CD4-positive, alpha-beta T cell treated with Interleukin-2 at 100 ng/mL for 4 hours (primary cell): ENCODE measurements at regions not wholly inside any gene's neighbourhood (a gene's known extent, or its start where the extent isn't known, plus 50 kb on each side); places are given as distances from the start of the nearest gene placed in this dataset.
"Not testable (repeated sequence)": the region's sequence is repeated elsewhere in the genome, so short reads cannot be mapped to it uniquely, and the experiment has no call there.

Experiments
- DNase-seq: peaks from one replicate; pipeline ENCODE4 v3.0.0-alpha.2; 2020; ENCODE audit warnings: low spot score

DNA sequence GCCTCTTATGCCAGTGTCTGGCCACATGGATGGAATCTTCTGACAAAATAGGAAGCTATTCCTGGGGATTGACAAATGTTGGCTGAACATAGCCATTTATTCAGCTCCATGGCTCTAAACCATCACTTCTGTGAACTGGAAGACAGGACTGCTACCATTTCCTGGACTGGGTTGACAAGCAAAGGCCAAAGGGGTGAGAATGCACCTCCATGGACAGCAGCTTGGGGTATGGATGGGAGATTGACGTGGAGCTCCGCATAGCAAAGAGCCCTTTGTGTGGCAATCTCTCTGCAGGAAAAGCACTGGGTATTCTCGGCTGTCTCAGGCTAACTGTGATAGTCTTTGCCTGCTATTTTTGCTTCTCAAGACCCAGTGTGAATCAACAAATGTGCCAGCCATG, 223.0 kb upstream of the EGLN3 start:
- no peak for DNase-seq

DNA sequence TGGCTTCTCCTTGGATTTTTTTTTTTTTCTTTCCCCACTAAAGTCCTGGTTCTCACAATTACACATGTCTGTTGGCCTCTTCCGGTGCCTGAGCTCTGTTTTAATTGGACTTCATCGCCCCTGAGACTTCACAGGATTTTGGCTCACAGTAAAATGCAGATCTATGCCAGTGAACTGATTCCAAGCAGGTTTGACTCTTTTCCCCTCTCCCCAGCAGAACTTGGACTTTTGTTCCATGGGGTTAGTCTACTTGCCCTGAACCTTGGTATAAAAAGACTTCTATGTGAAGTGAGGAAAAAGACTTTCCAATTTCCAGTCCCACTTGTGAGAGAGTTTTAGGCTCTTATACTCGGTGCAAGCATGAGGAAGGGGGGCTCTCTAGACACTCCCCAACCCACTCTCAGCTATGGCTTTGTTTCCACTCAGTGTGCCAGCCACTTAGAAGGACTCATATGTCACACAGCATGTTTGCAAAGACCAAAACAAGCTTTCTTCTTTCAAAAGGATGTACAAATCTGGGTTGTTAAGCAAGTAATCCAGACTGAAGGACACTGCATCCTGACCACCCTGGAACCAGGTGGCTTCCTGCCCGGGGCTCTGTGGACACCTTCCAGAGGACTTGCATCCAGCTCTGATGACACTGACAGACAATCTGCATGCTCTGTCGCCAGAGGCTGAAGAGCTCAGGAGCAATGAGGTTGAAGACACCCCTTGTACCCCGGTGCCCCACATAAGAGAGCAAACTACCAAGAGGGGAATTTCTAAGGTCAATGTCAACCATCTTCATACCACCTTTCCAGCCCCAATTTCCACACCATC, 221.9 kb upstream of the EGLN3 start:
- DNase-seq = no peak

DNA sequence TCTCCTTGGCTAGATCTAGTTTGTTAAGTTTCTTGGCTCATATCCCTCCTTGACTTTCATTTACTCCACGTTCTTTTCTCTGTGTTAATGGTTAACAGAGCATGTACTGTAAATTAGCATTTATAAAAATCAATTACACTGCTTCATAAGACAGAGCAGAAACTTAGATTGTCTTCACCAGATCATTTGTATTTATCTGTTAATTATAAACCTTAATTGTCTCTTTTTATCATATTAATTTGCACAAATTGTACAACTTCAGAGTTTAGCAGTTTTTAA, 221.2 kb upstream of the EGLN3 start:
- DNase-seq = no peak

DNA sequence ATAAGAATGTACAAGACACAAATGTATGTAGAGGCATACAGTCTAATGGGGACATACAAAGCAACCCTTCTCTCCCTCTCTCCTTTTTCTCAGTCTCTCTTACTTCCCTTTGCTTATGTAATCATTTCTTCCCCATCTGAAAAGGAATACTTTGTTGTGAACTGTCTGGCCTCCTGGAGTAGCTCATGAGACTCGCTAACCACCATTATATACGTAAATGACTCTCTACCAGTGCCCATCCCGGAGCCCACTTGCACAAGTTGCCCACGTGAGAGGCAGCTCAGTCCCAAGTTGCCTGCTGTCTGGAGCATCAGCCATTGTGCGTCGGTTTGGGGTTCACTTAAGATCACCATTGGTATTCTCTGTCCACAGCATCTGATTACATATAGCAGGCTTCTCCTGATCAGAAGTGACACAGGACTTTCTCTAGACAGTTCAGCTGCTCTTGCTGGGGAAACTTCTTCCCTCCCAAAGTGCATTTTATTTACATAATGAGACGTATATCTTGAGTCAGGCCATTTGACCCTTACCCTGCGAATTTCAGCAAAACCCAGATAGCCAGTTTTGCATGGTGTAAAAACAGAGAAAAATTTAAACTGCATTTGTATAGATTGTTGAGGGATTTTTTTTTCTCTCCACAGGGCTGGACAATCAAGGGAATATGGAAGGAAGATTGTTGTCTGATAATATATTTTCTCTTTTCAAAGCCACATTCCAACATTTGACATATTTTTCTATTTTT, 220.7 kb upstream of the EGLN3 start:
- DNase-seq = no peak

DNA sequence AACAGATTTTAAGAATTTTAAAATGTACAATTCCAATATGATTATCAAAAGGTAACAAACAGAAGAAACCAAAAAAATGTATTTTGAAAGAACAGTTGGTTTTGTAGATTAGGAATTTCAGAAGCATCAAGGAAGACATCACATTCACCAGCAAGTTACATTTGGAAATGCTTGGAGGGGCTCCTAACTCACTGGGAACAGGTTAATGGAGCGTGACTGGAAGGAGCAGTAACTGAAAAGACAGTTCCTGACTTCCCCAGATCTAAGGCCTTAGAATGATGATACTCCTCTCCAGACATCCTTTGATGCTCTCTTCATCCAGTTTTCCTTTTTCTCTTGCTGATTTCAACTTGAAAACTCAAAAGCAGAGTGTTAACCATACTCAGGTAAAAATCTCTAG, 220.0 kb upstream of the EGLN3 start:
- DNase-seq = no peak

- no peak for DNase-seq
Observed at GRCh38 chr14:34169561-34169960, 218.7 kb upstream of the EGLN3 start.

GRCh38 chr14:34168656-34169055, 217.8 kb upstream of the EGLN3 start:
- DNase-seq = no peak

- no peak for DNase-seq
Observed at GRCh38 chr14:34165847-34166350, 215.0 kb upstream of the EGLN3 start.

GRCh38 chr14:34164162-34164864, 213.4 kb upstream of the EGLN3 start:
- no peak for DNase-seq

DNA sequence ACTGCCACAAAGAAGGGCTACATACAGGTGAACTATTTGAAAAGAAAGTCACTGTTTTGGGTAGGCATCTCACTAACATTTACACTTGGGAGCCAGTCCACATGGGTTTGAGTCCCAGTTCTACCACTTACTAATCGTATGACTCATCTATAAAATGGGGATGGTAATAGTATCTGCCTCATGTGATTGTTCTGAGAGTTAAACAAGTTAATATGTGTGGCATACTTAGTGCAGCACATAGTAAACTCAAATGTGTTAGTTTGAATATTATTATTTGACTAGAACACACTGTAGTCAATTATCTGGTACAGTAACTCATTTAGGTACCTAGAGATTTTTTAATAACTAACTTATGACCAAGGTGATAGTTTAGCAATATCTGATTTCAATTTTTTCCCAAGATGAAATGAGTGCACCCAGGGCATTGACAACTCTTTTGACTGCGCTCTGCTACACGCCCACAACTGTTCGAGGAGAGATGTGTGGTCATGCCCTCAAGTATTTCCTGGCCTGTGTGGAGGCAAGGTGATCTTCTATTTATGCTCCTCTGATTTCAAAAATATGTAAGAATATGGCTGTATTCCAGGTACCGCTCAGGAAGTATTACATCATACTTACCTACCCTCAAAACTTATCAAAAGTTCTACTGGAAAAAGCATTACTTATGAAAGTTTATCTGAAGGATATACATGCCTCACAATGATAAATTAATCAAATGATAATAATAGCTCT, 210.6 kb upstream of the EGLN3 start:
- no peak for DNase-seq

DNA sequence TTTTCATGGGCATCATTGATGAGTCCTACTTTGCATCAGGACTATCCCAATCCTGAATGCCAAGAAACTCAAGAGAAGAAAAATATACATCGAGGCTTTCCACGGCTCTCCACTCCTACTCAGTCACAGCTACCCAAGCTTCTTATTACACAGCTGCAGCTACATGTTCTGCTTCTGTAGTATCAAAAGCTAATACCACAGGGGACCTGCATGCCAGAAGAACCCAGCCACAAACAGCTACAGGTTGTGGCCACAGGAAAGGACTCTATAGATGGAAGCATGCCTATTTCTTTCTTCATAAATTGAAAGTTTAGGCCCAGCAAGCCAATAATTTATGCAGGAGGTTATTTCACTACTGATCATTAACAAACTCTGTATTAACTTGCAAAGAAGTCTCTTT, 209.7 kb upstream of the EGLN3 start:
- DNase-seq = no peak

DNA sequence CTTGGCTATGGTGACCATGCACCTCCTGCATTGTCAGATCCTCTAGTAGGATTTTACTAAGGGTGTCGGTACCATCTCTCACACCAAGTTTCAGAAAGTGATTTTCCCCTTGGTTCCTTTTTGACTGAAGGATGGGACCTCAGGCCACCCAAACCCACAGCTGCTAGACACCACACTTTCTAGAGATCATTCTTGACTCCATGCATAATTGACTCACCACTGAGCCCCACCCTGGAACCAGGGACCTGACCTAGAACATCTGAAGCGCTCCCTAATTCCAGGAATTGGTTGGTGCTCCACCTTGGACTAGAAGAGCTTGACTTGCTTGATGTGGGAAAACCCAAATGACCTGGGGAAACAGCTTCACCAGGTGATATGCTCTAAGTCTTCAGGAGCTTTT, 206.8 kb upstream of the EGLN3 start:
- DNase-seq = no peak

DNA sequence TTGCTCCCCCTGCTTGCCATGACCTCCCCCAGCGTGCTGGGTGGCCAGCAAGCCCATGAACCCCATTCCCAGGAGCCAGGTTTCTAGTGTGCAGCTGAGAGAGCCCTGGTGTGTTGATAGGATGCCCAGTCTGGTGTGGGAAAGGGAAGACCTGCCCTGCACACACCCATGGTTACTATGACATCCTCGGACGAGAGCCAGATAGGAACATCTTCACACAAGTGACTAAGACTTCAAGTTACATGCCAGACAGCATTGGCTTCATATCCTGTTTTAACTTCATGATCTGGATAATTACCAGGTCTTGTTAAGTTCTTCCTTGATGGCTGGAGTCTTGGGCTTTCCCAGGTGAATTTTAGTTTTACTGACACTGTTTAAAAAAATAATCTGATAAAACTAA, 196.6 kb upstream of the EGLN3 start:
- no peak for DNase-seq

GRCh38 chr14:34140127-34140526, 189.3 kb upstream of the EGLN3 start:
- DNase-seq = not testable (repeated sequence)

- not testable (repeated sequence) for DNase-seq
Observed at GRCh38 chr14:34139160-34140121, 188.6 kb upstream of the EGLN3 start.

- DNase-seq = no peak
Observed at GRCh38 chr14:34138175-34138574, 187.3 kb upstream of the EGLN3 start.

- no peak for DNase-seq
Observed at GRCh38 chr14:34137001-34137745, 186.3 kb upstream of the EGLN3 start.

- DNase-seq = no peak
Observed at GRCh38 chr14:34135492-34135891, 184.6 kb upstream of the EGLN3 start.

GRCh38 chr14:34134484-34134883, 183.6 kb upstream of the EGLN3 start:
- DNase-seq = no peak

DNA sequence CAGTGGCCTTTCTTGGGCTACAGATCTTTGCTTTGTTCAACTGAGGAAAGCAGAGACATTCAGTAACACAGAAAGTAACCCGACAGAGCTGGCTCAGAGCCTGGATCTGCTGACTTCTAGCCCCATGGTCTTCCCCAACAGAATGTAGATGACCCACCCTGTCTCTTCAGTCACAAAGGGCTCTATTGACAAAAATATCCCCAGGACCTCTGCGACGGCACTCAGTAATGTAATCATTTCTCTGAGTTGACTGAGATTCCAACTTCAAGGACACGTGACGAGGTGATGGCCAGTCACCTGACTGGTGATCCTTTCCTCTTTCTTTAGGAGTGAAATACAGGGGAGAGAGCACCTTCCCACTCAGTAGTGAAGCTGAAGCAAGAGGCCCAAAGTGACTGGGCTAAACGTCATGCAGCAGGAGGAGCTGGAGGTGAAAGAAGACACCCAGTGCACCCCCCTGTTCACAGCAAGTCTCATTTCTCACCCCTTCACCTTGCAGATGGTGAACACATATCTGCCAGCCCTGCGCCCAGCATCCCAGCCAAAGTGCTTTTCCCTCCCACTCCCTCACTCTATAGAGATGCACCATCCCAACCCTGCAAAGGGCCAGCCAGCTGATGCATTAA, 179.2 kb upstream of the EGLN3 start:
- DNase-seq = no peak
